Testis (tissue), 2 donors: ENCODE measurements at regions not wholly inside any gene's neighbourhood (a gene's known extent, or its start where the extent isn't known, plus 50 kb on each side); places are given as distances from the start of the nearest gene placed in this dataset.

ENCODE experiments used
- DNase-seq: peaks from one replicate; pipeline ENCODE4 v3.0.0-alpha.2; 2019
- H3K27ac ChIP-seq, 2 donors: fragments of 200-600 bp; sonication (generic); one replicate each; pipeline ENCODE4 v1.5.1; 2019
- H3K27me3 ChIP-seq: fragments of 200-600 bp; sonication (generic); one replicate; pipeline ENCODE4 v1.5.1; 2019
- H3K36me3 ChIP-seq: fragments of 200-600 bp; sonication (generic); one replicate; pipeline ENCODE4 v1.5.1; 2017; ENCODE audit warnings: low read depth; ENCODE audit errors: missing control alignments
- H3K4me1 ChIP-seq: fragments of 200-600 bp; sonication (generic); one replicate; pipeline ENCODE4 v1.5.1; 2019
- H3K4me3 ChIP-seq, 2 donors: fragments of 200-600 bp; sonication (generic); one replicate each; pipeline ENCODE4 v1.5.1; 2017 to 2019
- H3K9me3 ChIP-seq: fragments of 200-600 bp; sonication (generic); one replicate; pipeline ENCODE4 v1.5.1; 2017
- POLR2A ChIP-seq: fragments of 450-650 bp; IDR thresholded peaks from one replicate; pipeline ENCODE4 v1.6.1; 2017; ENCODE audit warnings: antibody characterized with exemption, mild to moderate bottlenecking, moderate library complexity
- WGBS, 2 donors: methylation state at CpG; one replicate each; pipeline ENCODE4 v1.1.5; 2018; 5-methylcytosine and 5-hydroxymethylcytosine counted together
- intact Hi-C: fragments of 100-400 bp; cut with DNase I; formaldehyde crosslinking; loops from one replicate; pipeline ENCODE4 v1.15.1; 2023; ENCODE audit warnings: low total_unique reads
- TF ChIP-seq, protein P1 (sequence below), 3 experiments: fragments of 450-650 bp in 2 of 3; fragments of 200-600 bp in 1 of 3; sonication (generic) in 1 of 3; IDR thresholded peaks; one replicate each; pipeline ENCODE4 v1.5.1; 2016 to 2019; ENCODE audit warnings: antibody characterized with exemption in 3 of 3, mild to moderate bottlenecking in 2 of 3, moderate library complexity in 1 of 3

DNA sequence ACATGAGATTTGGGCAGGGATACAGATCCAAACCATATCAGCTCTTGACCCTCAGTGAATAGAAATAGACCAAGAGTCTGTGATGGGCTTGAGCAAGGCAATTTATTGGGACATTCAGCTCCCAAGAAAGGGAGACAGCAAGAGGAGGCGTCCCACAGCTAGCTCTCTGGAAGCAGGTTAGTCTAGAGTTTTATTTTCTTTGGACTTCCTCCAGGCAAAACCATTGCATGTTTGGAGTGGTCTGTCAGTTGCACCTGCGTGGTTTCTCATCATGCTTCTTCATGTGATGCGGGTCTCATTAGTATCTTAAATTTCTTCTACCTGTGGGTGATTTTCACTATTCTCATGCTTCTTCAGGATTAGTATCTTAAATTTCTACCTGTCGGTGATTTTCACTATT, 1530.6 kb downstream of the PLA2G4A start:
- Histone ChIP-seq H3K9me3 (no peaks in the 10 kb centered on the region), H3K4me1 (no peaks in the 10 kb centered on the region), H3K36me3 (no peaks in the 10 kb centered on the region), H3K27me3 (no peaks in the 10 kb centered on the region), H3K27ac (no peak overlapping the region), H3K4me3 (no peak overlapping the region)
- TF ChIP-seq POLR2A: no peak
- TF ChIP-seq, protein P1, sequence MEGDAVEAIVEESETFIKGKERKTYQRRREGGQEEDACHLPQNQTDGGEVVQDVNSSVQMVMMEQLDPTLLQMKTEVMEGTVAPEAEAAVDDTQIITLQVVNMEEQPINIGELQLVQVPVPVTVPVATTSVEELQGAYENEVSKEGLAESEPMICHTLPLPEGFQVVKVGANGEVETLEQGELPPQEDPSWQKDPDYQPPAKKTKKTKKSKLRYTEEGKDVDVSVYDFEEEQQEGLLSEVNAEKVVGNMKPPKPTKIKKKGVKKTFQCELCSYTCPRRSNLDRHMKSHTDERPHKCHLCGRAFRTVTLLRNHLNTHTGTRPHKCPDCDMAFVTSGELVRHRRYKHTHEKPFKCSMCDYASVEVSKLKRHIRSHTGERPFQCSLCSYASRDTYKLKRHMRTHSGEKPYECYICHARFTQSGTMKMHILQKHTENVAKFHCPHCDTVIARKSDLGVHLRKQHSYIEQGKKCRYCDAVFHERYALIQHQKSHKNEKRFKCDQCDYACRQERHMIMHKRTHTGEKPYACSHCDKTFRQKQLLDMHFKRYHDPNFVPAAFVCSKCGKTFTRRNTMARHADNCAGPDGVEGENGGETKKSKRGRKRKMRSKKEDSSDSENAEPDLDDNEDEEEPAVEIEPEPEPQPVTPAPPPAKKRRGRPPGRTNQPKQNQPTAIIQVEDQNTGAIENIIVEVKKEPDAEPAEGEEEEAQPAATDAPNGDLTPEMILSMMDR (IDR thresholded peaks at IDR 0.05): no peak
- no peak for DNase-seq
- intact Hi-C loops: no loop called here
- WGBS, 2 donors: 83 to 92% methylated on average over 4 of the region's 4 CpGs

DNA sequence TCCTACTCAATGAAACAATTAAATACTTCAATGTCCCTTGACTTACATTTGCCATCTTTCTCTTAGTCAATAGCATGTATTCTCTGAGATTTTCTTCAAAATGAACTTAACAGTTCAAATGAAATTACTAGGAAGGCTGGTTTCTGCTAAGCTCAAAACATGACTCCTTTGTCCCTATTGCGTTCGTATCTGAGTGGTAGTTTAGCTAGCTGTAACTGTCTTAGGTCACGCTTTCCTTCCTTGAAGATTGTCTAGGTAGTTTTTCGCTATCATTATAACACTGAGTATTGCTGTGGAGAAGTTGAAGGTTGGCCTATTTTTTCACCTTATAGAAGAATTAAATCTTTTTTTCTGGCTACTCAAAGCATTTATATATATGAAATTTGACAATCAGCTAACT, 1535.2 kb downstream of the PLA2G4A start:
- H3K4me3 ChIP-seq: no peak overlapping the region
- TF ChIP-seq, protein P1 (IDR thresholded peaks at IDR 0.05): no peak
- no peak for TF ChIP-seq POLR2A
- no peaks in the 10 kb centered on the region for H3K9me3 ChIP-seq
- no peak for DNase-seq
- intact Hi-C loops: no loop called here
- no peak overlapping the region for H3K27ac ChIP-seq
- H3K4me1 ChIP-seq: no peaks in the 10 kb centered on the region
- WGBS, 2 donors: 92 to 93% methylated on average over 4 of the region's 4 CpGs
- no peaks in the 10 kb centered on the region for H3K27me3 ChIP-seq
- H3K36me3 ChIP-seq: no peaks in the 10 kb centered on the region

DNA sequence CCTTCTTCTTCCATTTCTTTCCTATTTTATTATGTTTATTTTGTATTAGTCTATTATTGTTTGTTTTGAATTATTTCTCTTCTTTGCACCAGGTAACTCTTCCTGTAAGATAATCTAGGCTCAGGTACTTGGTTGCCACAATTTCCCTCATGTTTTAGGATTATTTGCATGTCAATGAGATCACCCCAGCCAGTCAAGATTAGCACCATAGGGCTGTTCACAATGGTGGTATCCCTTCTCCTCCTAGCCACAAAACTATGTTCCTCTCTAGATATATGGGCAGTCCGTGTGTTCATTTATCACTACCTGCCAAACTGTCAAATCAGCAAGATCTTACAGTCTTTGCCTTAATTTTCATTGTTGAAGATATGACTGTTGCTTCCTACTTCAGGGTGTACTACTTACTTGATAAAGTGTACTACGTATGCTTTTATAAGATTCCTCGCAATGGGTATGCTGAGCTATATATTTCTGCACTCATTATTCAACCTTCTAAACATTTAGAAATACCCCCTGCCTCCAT, 1536.2 kb downstream of the PLA2G4A start:
- Histone ChIP-seq H3K4me3 (no peak overlapping the region), H3K27ac (no peak overlapping the region), H3K27me3 (no peaks in the 10 kb centered on the region), H3K4me1 (no peaks in the 10 kb centered on the region), H3K9me3 (no peaks in the 10 kb centered on the region), H3K36me3 (no peaks in the 10 kb centered on the region)
- no peak for DNase-seq
- intact Hi-C loops: no loop called here
- TF ChIP-seq, protein P1 (IDR thresholded peaks at IDR 0.05): no peak
- TF ChIP-seq POLR2A: no peak
- 91 to 95% methylated on average over 3 of the region's 3 CpGs for WGBS, 2 donors

DNA sequence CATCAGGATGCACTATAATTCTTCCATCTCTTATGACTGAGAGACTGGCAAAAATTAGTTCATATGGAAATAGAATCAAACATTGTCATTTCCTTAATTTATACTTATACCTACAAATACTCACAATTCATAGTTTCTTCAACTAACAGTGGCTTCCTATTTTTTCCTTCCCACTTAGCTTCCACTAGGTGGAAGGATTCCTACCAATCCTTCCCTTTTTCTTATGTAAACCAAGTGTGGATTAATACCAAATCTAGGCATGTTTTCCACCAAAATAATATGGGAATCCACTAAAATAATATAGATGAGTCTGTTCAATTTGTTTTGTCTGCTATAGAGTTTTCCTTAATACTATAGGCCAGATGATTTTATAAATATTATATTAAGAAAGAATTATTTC, 1537.1 kb downstream of the PLA2G4A start:
- no peaks in the 10 kb centered on the region for H3K9me3 ChIP-seq
- intact Hi-C loops: no loop called here
- H3K27ac ChIP-seq: no peak overlapping the region

DNA sequence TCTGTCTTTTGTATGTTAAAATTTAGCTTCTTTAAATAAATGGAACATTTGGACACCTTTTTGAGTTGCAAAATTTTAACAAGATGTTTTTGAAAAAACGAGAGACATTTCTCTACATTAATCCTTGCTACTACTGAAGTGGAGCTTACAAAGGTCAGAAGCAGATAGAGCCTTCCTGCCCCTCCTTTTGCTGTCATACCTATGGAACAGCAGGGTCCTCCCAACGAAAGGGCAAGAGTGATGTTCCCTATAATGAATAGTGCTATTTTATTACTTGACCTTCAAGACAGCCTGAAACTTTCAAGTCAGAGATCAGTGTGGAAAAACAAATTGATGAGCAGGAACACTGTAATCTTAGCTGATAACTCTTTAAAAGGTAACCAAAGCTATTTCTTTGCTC, 1538.9 kb downstream of the PLA2G4A start:
- no peak for DNase-seq
- TF ChIP-seq, protein P1 (IDR thresholded peaks at IDR 0.05): no peak
- no peak for TF ChIP-seq POLR2A
- H3K27me3 ChIP-seq: no peaks in the 10 kb centered on the region
- H3K9me3 ChIP-seq: no peaks in the 10 kb centered on the region
- no peak overlapping the region for H3K4me3 ChIP-seq
- H3K4me1 ChIP-seq: no peaks in the 10 kb centered on the region
- no peaks in the 10 kb centered on the region for H3K36me3 ChIP-seq
- no peak overlapping the region for H3K27ac ChIP-seq
- intact Hi-C loops: no loop called here
- 32 to 44% methylated on average over 2 of the region's 2 CpGs for WGBS, 2 donors

More for the DNA sequence above, 1537.1 kb downstream of the PLA2G4A start:
- Histone ChIP-seq H3K4me3 (no peak overlapping the region), H3K4me1 (no peaks in the 10 kb centered on the region), H3K27me3 (no peaks in the 10 kb centered on the region), H3K36me3 (no peaks in the 10 kb centered on the region)
- no peak for DNase-seq
- TF ChIP-seq, protein P1 (IDR thresholded peaks at IDR 0.05): no peak
- TF ChIP-seq POLR2A: no peak
